Trophoblast cell (in vitro differentiated cells and primary cell): ENCODE measurements at regions not wholly inside any gene's neighbourhood (a gene's known extent, or its start where the extent isn't known, plus 50 kb on each side); places are given as distances from the start of the nearest gene placed in this dataset.

Experiments
- DNase-seq, 2 donors: peaks; one replicate each; pipeline ENCODE4 v3.0.0-alpha.2; 2016
- H2AFZ ChIP-seq: 2 replicates; pipeline ENCODE4 v1.6.1; 2013; ENCODE audit warnings: low read length, moderate library complexity, mild to moderate bottlenecking; ENCODE audit not compliant: insufficient read depth, poor library complexity
- H2AK5ac ChIP-seq: 2 replicates; pipeline ENCODE4 v1.6.1; 2013; ENCODE audit warnings: mild to moderate bottlenecking, low read length
- H2BK120ac ChIP-seq: 2 replicates; pipeline ENCODE4 v1.6.1; 2013; ENCODE audit warnings: low read length, mild to moderate bottlenecking, moderate library complexity; ENCODE audit not compliant: insufficient read depth, poor library complexity
- H2BK12ac ChIP-seq: 2 replicates; pipeline ENCODE4 v1.6.1; 2013; ENCODE audit warnings: mild to moderate bottlenecking, low read length, moderate library complexity
- H2BK5ac ChIP-seq: 2 replicates; pipeline ENCODE4 v1.6.1; 2013; ENCODE audit warnings: low read length, low read depth, moderate library complexity, mild to moderate bottlenecking; ENCODE audit not compliant: poor library complexity
- H3K14ac ChIP-seq: 2 replicates; pipeline ENCODE4 v1.6.1; 2013; ENCODE audit warnings: mild to moderate bottlenecking, low read length
- H3K18ac ChIP-seq: 2 replicates; pipeline ENCODE4 v1.6.1; 2013; ENCODE audit warnings: mild to moderate bottlenecking, low read length
- H3K23ac ChIP-seq: 2 replicates; pipeline ENCODE4 v1.6.1; 2013; ENCODE audit warnings: low read length
- H3K27ac ChIP-seq: 2 replicates; pipeline ENCODE4 v1.5.1; 2013; ENCODE audit warnings: low read depth, mild to moderate bottlenecking, inconsistent platforms, low read length, moderate library complexity
- H3K27me3 ChIP-seq: 2 replicates; pipeline ENCODE4 v1.6.1; 2013; ENCODE audit warnings: inconsistent platforms, mild to moderate bottlenecking, low read length, moderate library complexity; ENCODE audit not compliant: insufficient read depth
- H3K36me3 ChIP-seq, 2 experiments: 1 replicate in 1 of 2; 2 replicates in 1 of 2; pipeline ENCODE4 v1.6.1; 2013; ENCODE audit warnings: low read length in 2 of 2, mild to moderate bottlenecking in 2 of 2, moderate library complexity in 1 of 2; ENCODE audit not compliant: insufficient read depth in 2 of 2, control insufficient read depth in 1 of 2
- H3K4ac ChIP-seq: 2 replicates; pipeline ENCODE4 v1.6.1; 2013; ENCODE audit warnings: low read depth, mild to moderate bottlenecking, low read length, moderate library complexity
- H3K4me1 ChIP-seq, 2 experiments: 1 replicate in 1 of 2; 2 replicates in 1 of 2; pipeline ENCODE4 v1.6.1; 2013; ENCODE audit warnings: low read length in 2 of 2, mild to moderate bottlenecking in 2 of 2, moderate library complexity in 1 of 2; ENCODE audit not compliant: insufficient read depth in 2 of 2, control insufficient read depth in 1 of 2
- H3K4me2 ChIP-seq: 2 replicates; pipeline ENCODE4 v1.6.1; 2013; ENCODE audit warnings: inconsistent platforms, mild to moderate bottlenecking, low read length, moderate library complexity
- H3K4me3 ChIP-seq: 2 replicates; pipeline ENCODE4 v1.5.1; 2013; ENCODE audit warnings: mild to moderate bottlenecking, low read depth, low read length, inconsistent platforms
- H3K79me1 ChIP-seq: one replicate; pipeline ENCODE4 v1.6.1; 2013; ENCODE audit warnings: low read length
- H3K79me2 ChIP-seq: 2 replicates; pipeline ENCODE4 v1.6.1; 2013; ENCODE audit warnings: low read length, mild to moderate bottlenecking; ENCODE audit not compliant: control insufficient read depth, insufficient read depth, poor library complexity
- H3K9ac ChIP-seq: 2 replicates; pipeline ENCODE4 v1.6.1; 2013; ENCODE audit warnings: mild to moderate bottlenecking, low read length
- H3K9me3 ChIP-seq: 2 replicates; pipeline ENCODE4 v1.6.1; 2013; ENCODE audit warnings: low read depth, mild to moderate bottlenecking, control low read depth, inconsistent platforms, low read length; ENCODE audit not compliant: insufficient read depth
- H4K12ac ChIP-seq: 2 replicates; pipeline ENCODE4 v1.6.1; 2013; ENCODE audit warnings: low read depth, mild to moderate bottlenecking, low read length, moderate library complexity
- H4K8ac ChIP-seq: 2 replicates; pipeline ENCODE4 v1.6.1; 2013; ENCODE audit warnings: low read depth, mild to moderate bottlenecking, low read length, moderate library complexity
- H4K91ac ChIP-seq: one replicate; pipeline ENCODE4 v1.6.1; 2013; ENCODE audit warnings: low read depth, mild to moderate bottlenecking, low read length, moderate library complexity
- WGBS: extraction: QIAGEN DNeasy Blood & Tissue Kit; methylation state at CpG from one replicate; pipeline ENCODE4 v1.1.7; 2013; ENCODE audit warnings: missing lambda C conversion rate; ENCODE audit not compliant: insufficient read length, insufficient coverage; ENCODE audit errors: extremely low coverage; 5-methylcytosine and 5-hydroxymethylcytosine counted together

DNA sequence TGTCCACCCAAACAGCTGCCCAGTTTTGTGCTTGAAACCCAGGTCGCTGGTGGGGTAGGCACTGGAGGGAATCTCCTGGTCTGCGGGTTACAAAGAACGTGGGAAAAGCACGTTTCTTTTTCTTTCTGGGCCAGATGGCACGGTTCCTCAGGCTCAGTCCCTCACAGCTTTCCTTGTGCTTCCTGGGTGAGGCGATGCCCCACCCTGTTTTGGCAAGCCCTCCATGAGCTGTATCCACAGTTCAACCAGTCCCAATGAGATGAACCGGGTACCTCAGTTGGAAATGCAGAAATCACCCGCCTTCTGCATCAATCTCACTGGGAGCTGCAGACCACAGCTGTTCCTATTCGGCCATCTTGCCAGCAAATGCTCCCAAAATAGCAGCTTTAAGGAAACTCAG, 51.4 kb upstream of the TMTC2 start:
- Histone ChIP-seq H3K9me3 (peaks cover 3% of the 10 kb centered on the region), H4K91ac (no peak overlapping the region), H2BK120ac (no peak overlapping the region), H2BK5ac (no peak overlapping the region), H2AFZ (no peak overlapping the region), H4K8ac (no peak overlapping the region), H3K27ac (no peak overlapping the region), H3K79me2 (no peaks in the 10 kb centered on the region), H4K12ac (no peak overlapping the region), H3K23ac (no peak overlapping the region), H3K79me1 (no peaks in the 10 kb centered on the region), H3K9ac (no peak overlapping the region), H3K36me3 (no peaks in the 10 kb centered on the region), H3K4me3 (no peak overlapping the region), H3K4me1 (no peaks in the 10 kb centered on the region), H3K4ac (no peak overlapping the region), H3K18ac (no peak overlapping the region), H3K4me2 (no peak overlapping the region), H3K27me3 (no peaks in the 10 kb centered on the region), H2BK12ac (no peak overlapping the region), H3K14ac (no peak overlapping the region), H2AK5ac (no peak overlapping the region)
- WGBS, result no CpG with 5 or more reads among the region's 9 CpGs
- no peak for DNase-seq
